ENCODE measurements at regions not wholly inside any gene's neighbourhood (a gene's known extent, or its start where the extent isn't known, plus 50 kb on each side); places are given as distances from the start of the nearest gene placed in this dataset.

- H3K4me3 ChIP-seq (ENCODE audit: control insufficient read depth, low read depth, low read length): no peak overlapping the region
- TF ChIP-seq CTCF (IDR thresholded peaks at IDR 0.05; ENCODE audit: control insufficient read depth, insufficient read depth, low read depth, low read length, missing control alignments): no peak
These were observed 620.0 kb upstream of the SEL1L start for GRCh38 chr14:82153689-82154088.

GRCh38 chr14:82159624-82160023 lies 626.0 kb upstream of the SEL1L start:
- DNase-seq (ENCODE audit: low read depth): no peak
- TF ChIP-seq CTCF (IDR thresholded peaks at IDR 0.05; ENCODE audit: control insufficient read depth, insufficient read depth, low read depth, low read length, missing control alignments): no peak
- H3K4me3 ChIP-seq (ENCODE audit: control insufficient read depth, low read depth, low read length): no peak overlapping the region

More at GRCh38 chr14:82153689-82154088, 620.0 kb upstream of the SEL1L start:
- no peak for DNase-seq (ENCODE audit: low read depth)

GRCh38 chr14:82180139-82180538 lies 646.5 kb upstream of the SEL1L start:
- no peak for TF ChIP-seq CTCF (IDR thresholded peaks at IDR 0.05; ENCODE audit: control insufficient read depth, insufficient read depth, low read depth, low read length, missing control alignments)

GRCh38 chr14:82182646-82183045 lies 649.0 kb upstream of the SEL1L start:
- DNase-seq (ENCODE audit: low read depth): no peak
- no peak for TF ChIP-seq CTCF (IDR thresholded peaks at IDR 0.05; ENCODE audit: control insufficient read depth, insufficient read depth, low read depth, low read length, missing control alignments)

More at GRCh38 chr14:82180139-82180538, 646.5 kb upstream of the SEL1L start:
- H3K4me3 ChIP-seq (ENCODE audit: control insufficient read depth, low read depth, low read length): no peak overlapping the region
- DNase-seq (ENCODE audit: low read depth): no peak

GRCh38 chr14:82190742-82191141 lies 657.1 kb upstream of the SEL1L start:
- DNase-seq (ENCODE audit: low read depth): no peak
- TF ChIP-seq CTCF (IDR thresholded peaks at IDR 0.05; ENCODE audit: control insufficient read depth, insufficient read depth, low read depth, low read length, missing control alignments): no peak
- H3K4me3 ChIP-seq (ENCODE audit: control insufficient read depth, low read depth, low read length): no peak overlapping the region

More at GRCh38 chr14:82182646-82183045, 649.0 kb upstream of the SEL1L start:
- no peak overlapping the region for H3K4me3 ChIP-seq (ENCODE audit: control insufficient read depth, low read depth, low read length)

GRCh38 chr14:82192387-82192786 lies 658.7 kb upstream of the SEL1L start:
- no peak overlapping the region for H3K4me3 ChIP-seq (ENCODE audit: control insufficient read depth, low read depth, low read length)
- TF ChIP-seq CTCF (IDR thresholded peaks at IDR 0.05; ENCODE audit: control insufficient read depth, insufficient read depth, low read depth, low read length, missing control alignments): no peak
- no peak for DNase-seq (ENCODE audit: low read depth)

GRCh38 chr14:82223276-82223675 lies 689.6 kb upstream of the SEL1L start:
- H3K4me3 ChIP-seq (ENCODE audit: control insufficient read depth, low read depth, low read length): no peak overlapping the region
- DNase-seq (ENCODE audit: low read depth): no peak
- no peak for TF ChIP-seq CTCF (IDR thresholded peaks at IDR 0.05; ENCODE audit: control insufficient read depth, insufficient read depth, low read depth, low read length, missing control alignments)
